ENCODE measurements at regions not wholly inside any gene's neighbourhood (a gene's known extent, or its start where the extent isn't known, plus 50 kb on each side); places are given as distances from the start of the nearest gene placed in this dataset.

DNA sequence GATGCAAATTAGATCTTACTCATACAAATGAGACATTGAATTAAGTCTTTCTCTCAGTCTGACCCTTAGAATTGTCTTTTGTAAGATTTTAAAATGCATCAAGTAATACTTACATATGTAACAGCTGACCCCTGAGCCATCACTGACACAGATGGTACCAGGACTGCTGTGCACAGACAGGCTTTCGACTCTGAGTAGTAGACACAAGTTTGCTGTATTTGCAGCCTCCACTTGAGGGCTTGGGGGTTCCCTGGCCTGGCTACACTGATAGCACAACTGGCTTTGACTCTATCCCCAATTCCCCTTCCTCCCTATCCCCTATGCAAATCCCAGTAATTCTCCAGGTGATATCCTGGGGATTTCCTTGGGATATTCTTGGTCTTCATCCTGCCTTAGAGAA is 200.7 kb downstream of the RPIA start:
- TF ChIP-seq, protein P1, sequence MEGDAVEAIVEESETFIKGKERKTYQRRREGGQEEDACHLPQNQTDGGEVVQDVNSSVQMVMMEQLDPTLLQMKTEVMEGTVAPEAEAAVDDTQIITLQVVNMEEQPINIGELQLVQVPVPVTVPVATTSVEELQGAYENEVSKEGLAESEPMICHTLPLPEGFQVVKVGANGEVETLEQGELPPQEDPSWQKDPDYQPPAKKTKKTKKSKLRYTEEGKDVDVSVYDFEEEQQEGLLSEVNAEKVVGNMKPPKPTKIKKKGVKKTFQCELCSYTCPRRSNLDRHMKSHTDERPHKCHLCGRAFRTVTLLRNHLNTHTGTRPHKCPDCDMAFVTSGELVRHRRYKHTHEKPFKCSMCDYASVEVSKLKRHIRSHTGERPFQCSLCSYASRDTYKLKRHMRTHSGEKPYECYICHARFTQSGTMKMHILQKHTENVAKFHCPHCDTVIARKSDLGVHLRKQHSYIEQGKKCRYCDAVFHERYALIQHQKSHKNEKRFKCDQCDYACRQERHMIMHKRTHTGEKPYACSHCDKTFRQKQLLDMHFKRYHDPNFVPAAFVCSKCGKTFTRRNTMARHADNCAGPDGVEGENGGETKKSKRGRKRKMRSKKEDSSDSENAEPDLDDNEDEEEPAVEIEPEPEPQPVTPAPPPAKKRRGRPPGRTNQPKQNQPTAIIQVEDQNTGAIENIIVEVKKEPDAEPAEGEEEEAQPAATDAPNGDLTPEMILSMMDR (IDR thresholded peaks at IDR 0.05) = no peak
- TF ChIP-seq POLR2A (IDR thresholded peaks at IDR 0.05; ENCODE audit: low read depth) = no peak
- TF ChIP-seq POLR2AphosphoS5 (IDR thresholded peaks at IDR 0.05) = no peak
